ENCODE measurements at regions not wholly inside any gene's neighbourhood (a gene's known extent, or its start where the extent isn't known, plus 50 kb on each side); places are given as distances from the start of the nearest gene placed in this dataset.

GRCh38 chr4:59666645-59667044 lies 1533.5 kb upstream of the ADGRL3 start:
- TF ChIP-seq PATZ1 (CRISPR knock-in tag; IDR thresholded peaks at IDR 0.05) (no peak), ATF7 (IDR thresholded peaks at IDR 0.05) (peak; percentile 73), ATF7 (CRISPR knock-in tag; IDR thresholded peaks at IDR 0.05) (no peak), THYN1 (CRISPR knock-in tag; IDR thresholded peaks at IDR 0.05; ENCODE audit: borderline replicate concordance, low read depth) (no peak), KAT7 (CRISPR knock-in tag; IDR thresholded peaks at IDR 0.05; ENCODE audit: borderline replicate concordance) (no peak)
- H3K36me3 ChIP-seq (replicated peaks in 1 of 2; ENCODE audit: control insufficient read depth in 1 of 2, insufficient read depth in 2 of 2, low read length in 2 of 2): no peaks in the 10 kb centered on the region
- no TSS peak for BruUV-seq (replicated peaks)
- WGBS (ENCODE audit: low lambda C conversion rate): 5% methylated on average over 2 of the region's 2 CpGs
- POLR2A ChIA-PET: no interaction called here
- no peak overlapping the region for H3K9ac ChIP-seq (ENCODE audit: insufficient read depth, low read depth, low read length)
- H4K20me1 ChIP-seq (ENCODE audit: insufficient read depth, low read length): no peaks in the 10 kb centered on the region
- no peaks in the 10 kb centered on the region for H3K27me3 ChIP-seq (ENCODE audit: control insufficient read depth in 1 of 2, insufficient read depth in 2 of 2, low read length in 2 of 2)
- H3K4me3 ChIP-seq (replicated peaks in 1 of 3; ENCODE audit: insufficient read depth in 1 of 3, low read depth in 2 of 3, low read length in 3 of 3): no peak overlapping the region
- CTCF ChIA-PET (ENCODE audit: low intra/inter-chr PET ratio, low total read pairs): no interaction called here
- H2AFZ ChIP-seq (ENCODE audit: low read length): no peak overlapping the region
- H3K4me2 ChIP-seq (ENCODE audit: low read depth, low read length): no peak overlapping the region
- no peak for DNase-seq (ENCODE audit: low spot score)
- ATAC-seq: no peak
- FAIRE-seq: no peak
- in situ Hi-C loops (cut with HindIII; ENCODE audit: extremely low pct_ligation_motif_present, low pct_unique_long_range_greater_than_20kb) (no loop called here), intact Hi-C loops (cut with micrococcal nuclease; ENCODE audit: unreplicated experiment) (no loop called here)
- H3K27ac ChIP-seq (ENCODE audit: extremely low read length, insufficient read depth, low read length): no peak overlapping the region
- no peaks in the 10 kb centered on the region for H3K4me1 ChIP-seq (ENCODE audit: insufficient read depth, low read length)
- no peaks in the 10 kb centered on the region for H3K9me3 ChIP-seq (ENCODE audit: low read length)
- H3K79me2 ChIP-seq (ENCODE audit: insufficient read depth, low read length): no peaks in the 10 kb centered on the region

- ATAC-seq: no peak
- intact Hi-C loops (cut with micrococcal nuclease; ENCODE audit: unreplicated experiment) (no loop called here), in situ Hi-C loops (cut with HindIII; ENCODE audit: extremely low pct_ligation_motif_present, low pct_unique_long_range_greater_than_20kb) (no loop called here)
- no TSS peak for BruUV-seq (replicated peaks)
- Histone ChIP-seq H3K27ac (ENCODE audit: extremely low read length, insufficient read depth, low read length) (no peak overlapping the region), H3K4me1 (ENCODE audit: insufficient read depth, low read length) (no peaks in the 10 kb centered on the region), H3K4me2 (ENCODE audit: low read depth, low read length) (no peak overlapping the region), H2AFZ (ENCODE audit: low read length) (no peak overlapping the region), H3K79me2 (ENCODE audit: insufficient read depth, low read length) (no peaks in the 10 kb centered on the region), H3K36me3 (replicated peaks in 1 of 2; ENCODE audit: control insufficient read depth in 1 of 2, insufficient read depth in 2 of 2, low read length in 2 of 2) (no peaks in the 10 kb centered on the region), H3K27me3 (ENCODE audit: control insufficient read depth in 1 of 2, insufficient read depth in 2 of 2, low read length in 2 of 2) (no peaks in the 10 kb centered on the region), H3K4me3 (replicated peaks in 1 of 3; ENCODE audit: insufficient read depth in 1 of 3, low read depth in 2 of 3, low read length in 3 of 3) (no peak overlapping the region), H3K9ac (ENCODE audit: insufficient read depth, low read depth, low read length) (no peak overlapping the region), H4K20me1 (ENCODE audit: insufficient read depth, low read length) (no peaks in the 10 kb centered on the region), H3K9me3 (ENCODE audit: low read length) (no peaks in the 10 kb centered on the region)
- FAIRE-seq: no peak
- ChIA-PET CTCF (ENCODE audit: low intra/inter-chr PET ratio, low total read pairs) (no interaction called here), POLR2A (no interaction called here)
- WGBS (ENCODE audit: low lambda C conversion rate): 0% methylated on average over 1 of the region's 1 CpG
- no peak for DNase-seq (ENCODE audit: low spot score)
- TF ChIP-seq ZNF567 (CRISPR knock-in tag; IDR thresholded peaks at IDR 0.05; ENCODE audit: borderline replicate concordance) (no peak), ZNF609 (CRISPR knock-in tag; IDR thresholded peaks at IDR 0.05; ENCODE audit: borderline replicate concordance) (no peak), ZNF83 (CRISPR knock-in tag; IDR thresholded peaks at IDR 0.05; ENCODE audit: borderline replicate concordance) (no peak), SMAD9 (CRISPR knock-in tag; IDR thresholded peaks at IDR 0.05) (no peak), CCAR2 (optimal IDR thresholded peaks at IDR 0.05; ENCODE audit: low read depth, low read length) (no peak), ZNF782 (CRISPR knock-in tag; IDR thresholded peaks at IDR 0.05; ENCODE audit: borderline replicate concordance) (no peak), ZNF180 (CRISPR knock-in tag; IDR thresholded peaks at IDR 0.05; ENCODE audit: borderline replicate concordance, low read depth) (no peak), MEIS1 (CRISPR knock-in tag; IDR thresholded peaks at IDR 0.05; ENCODE audit: borderline replicate concordance) (no peak), ZFP1 (CRISPR knock-in tag; IDR thresholded peaks at IDR 0.05) (no peak)
Measured at GRCh38 chr4:59671037-59671436, 1529.1 kb upstream of the ADGRL3 start.
